ENCODE measurements at regions not wholly inside any gene's neighbourhood (a gene's known extent, or its start where the extent isn't known, plus 50 kb on each side); places are given as distances from the start of the nearest gene placed in this dataset.

DNA sequence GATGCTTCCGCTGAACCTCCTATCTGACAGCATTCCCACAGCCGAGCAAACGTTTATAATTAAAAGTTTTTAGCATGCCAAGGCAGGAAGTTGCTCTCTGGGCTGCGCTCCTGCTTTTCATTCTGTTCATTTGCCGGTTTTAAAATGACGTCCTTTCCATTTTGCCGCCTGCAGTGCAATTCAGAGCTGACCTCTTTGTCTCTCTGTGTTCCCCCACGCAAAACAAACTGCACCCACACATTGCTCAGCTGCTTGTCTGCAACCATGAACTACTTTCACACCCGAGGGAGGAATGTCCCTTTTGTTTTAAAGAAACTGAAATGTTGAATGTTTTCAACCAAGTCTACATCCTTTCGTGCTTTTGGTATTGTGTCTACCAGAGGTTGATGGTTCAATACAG is 416.5 kb downstream of the EFNB2 start:
- Mint-ChIP-seq H3K4me1 (no peaks in the 10 kb centered on the region), H3K36me3 (no peaks in the 10 kb centered on the region)
- no peak for ATAC-seq (ENCODE audit: low read depth)

DNA sequence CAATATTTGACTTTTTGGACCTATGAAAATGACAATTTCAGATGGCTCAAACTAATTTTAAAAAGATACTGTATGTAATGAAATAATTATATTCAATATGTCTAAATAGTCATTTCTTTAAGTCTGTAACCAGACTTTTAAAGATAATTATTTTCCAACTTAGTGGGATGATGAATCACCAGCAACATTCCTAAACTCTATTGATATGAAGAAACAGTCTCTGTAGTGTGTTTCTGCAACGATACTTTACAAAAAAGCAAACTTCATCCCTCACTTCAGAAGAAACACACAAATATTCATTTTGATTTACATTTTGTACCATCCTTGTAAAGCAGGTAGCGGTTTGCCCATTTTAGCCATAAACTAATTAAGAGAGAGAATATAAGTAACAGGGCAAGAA is 417.4 kb downstream of the EFNB2 start:
- POLR2A ChIA-PET = no interaction called here
- ATAC-seq (ENCODE audit: low read depth) = no peak
- Mint-ChIP-seq H3K36me3 (no peaks in the 10 kb centered on the region), H3K4me1 (no peaks in the 10 kb centered on the region), H3K4me3 (no peak overlapping the region), H3K27ac (no peak overlapping the region), H3K9me3 (no peaks in the 10 kb centered on the region), H3K27me3 (peaks cover 3% of the 10 kb centered on the region)
- DNase-seq = no peak

More for the DNA sequence above, 416.5 kb downstream of the EFNB2 start:
- Mint-ChIP-seq H3K27me3 (peaks cover 3% of the 10 kb centered on the region), H3K4me3 (no peak overlapping the region), H3K9me3 (no peaks in the 10 kb centered on the region), H3K27ac (no peak overlapping the region)
- no peak for DNase-seq
- POLR2A ChIA-PET = no interaction called here

DNA sequence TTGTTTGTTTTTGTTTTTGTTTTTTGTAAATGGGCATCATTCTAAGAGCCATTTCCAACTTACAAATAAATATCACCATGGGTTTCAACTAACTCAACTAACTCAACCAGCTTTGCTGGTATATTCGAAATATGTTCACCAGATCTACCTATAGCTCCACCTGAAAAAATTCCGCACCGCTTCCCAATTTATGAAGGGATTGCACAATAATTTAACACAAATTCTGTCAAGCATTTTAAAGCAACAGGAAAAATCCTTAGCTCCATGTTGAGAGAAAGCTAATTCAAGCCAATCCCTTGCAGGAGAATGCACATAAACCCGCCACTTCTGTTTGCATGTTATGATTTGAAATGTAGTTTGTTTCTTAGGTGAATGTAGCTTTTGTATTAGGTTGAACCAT is 417.8 kb downstream of the EFNB2 start:
- no peak for DNase-seq
- H3K9me3 Mint-ChIP-seq = no peaks in the 10 kb centered on the region
- H3K27me3 Mint-ChIP-seq = peaks cover 3% of the 10 kb centered on the region
- H3K27ac Mint-ChIP-seq = no peak overlapping the region
- POLR2A ChIA-PET = no interaction called here
- ATAC-seq (ENCODE audit: low read depth) = no peak
- no peaks in the 10 kb centered on the region for H3K36me3 Mint-ChIP-seq
- no peaks in the 10 kb centered on the region for H3K4me1 Mint-ChIP-seq
- H3K4me3 Mint-ChIP-seq = no peak overlapping the region

DNA sequence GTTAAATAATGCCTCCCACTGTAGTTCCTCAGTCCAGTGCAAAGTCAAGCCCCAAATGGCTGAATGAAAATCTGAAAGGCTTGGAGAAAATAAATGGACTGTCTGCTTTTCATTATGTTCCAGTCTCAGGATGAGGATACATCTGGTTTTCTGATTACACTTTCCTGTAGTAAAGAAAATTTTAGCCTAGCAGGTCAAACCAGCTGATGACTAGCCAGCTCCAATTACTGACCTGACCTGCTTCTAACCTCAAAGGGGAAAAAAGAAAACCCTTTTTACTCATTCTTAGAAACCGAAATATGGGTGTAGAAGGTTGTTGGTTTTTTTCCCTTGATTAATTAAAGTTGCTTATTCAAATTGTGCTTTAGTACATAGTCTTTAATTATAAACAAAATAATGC is 418.4 kb downstream of the EFNB2 start:
- no peaks in the 10 kb centered on the region for H3K4me1 Mint-ChIP-seq
- no peak overlapping the region for H3K27ac Mint-ChIP-seq
- peaks cover 5% of the 10 kb centered on the region for H3K27me3 Mint-ChIP-seq
- H3K4me3 Mint-ChIP-seq = no peak overlapping the region
- ATAC-seq (ENCODE audit: low read depth) (no peak), DNase-seq (no peak)
- no peaks in the 10 kb centered on the region for H3K36me3 Mint-ChIP-seq
- POLR2A ChIA-PET = no interaction called here
- no peaks in the 10 kb centered on the region for H3K9me3 Mint-ChIP-seq

DNA sequence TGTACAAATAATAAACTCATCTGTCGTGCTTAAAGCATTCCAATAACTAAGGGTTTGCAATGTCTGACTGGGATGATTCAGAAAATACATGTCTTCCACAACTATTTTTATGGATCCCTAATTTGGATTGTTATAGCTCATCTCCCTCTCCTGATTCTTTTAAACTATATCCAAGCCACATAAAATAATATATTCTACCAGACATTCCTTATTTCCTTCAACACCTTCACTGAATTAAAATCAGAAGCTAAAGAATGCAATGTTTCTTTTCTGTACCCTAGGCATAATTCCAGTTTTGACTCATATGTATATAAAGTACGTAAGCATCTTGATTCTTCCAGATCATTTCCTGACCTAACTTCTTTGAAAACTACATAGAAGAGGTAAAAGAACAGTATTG is 420.4 kb downstream of the EFNB2 start:
- Mint-ChIP-seq H3K4me3 (no peak overlapping the region), H3K36me3 (no peaks in the 10 kb centered on the region), H3K9me3 (no peaks in the 10 kb centered on the region), H3K4me1 (no peaks in the 10 kb centered on the region), H3K27me3 (peaks cover 5% of the 10 kb centered on the region), H3K27ac (no peak overlapping the region)
- POLR2A ChIA-PET = no interaction called here
- no peak for DNase-seq
- ATAC-seq (ENCODE audit: low read depth) = no peak

DNA sequence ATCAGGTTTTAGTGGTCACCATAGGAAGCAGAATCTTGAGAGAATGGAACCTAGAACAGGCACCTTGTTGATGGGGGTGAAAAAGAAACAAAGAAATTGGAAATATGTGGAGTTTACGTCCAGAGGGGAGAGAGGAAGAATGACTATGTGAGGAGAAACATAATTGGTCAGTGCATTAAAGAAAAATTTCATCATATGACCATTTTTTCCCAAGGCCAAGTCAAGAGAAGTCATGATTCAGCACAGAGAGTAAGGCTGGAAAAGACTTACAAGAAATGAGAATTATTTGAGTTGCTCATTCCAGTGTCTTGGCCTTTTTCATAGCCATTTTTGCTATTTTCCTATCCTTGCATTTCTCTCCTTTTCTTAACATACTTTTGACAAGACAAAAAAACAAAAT is 421.7 kb downstream of the EFNB2 start:
- Mint-ChIP-seq H3K27ac (no peak overlapping the region), H3K9me3 (no peaks in the 10 kb centered on the region), H3K4me3 (no peak overlapping the region), H3K4me1 (no peaks in the 10 kb centered on the region), H3K27me3 (peaks cover 2% of the 10 kb centered on the region), H3K36me3 (no peaks in the 10 kb centered on the region)
- POLR2A ChIA-PET = no interaction called here
- no peak for DNase-seq
- no peak for ATAC-seq (ENCODE audit: low read depth)

DNA sequence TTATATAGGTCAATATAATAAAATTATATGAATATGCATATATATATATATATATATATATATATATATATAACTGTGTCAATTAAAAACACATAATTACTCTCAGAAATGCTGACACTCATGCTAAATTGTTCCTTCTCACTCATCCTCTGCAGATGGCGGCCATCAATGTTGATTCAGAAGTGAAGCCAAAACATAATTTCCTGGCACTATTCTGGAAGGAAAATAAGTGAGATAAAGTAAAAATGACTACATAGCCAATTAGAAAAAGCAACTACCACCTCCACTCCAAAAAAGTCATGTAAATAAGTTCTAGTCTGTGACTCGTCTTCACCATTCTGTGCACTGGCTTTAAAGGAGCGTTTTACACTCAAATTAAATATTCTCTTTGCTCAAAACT is 423.3 kb downstream of the EFNB2 start:
- Mint-ChIP-seq H3K27me3 (peaks cover 2% of the 10 kb centered on the region), H3K27ac (no peak overlapping the region), H3K9me3 (no peaks in the 10 kb centered on the region), H3K4me3 (no peak overlapping the region), H3K4me1 (no peaks in the 10 kb centered on the region), H3K36me3 (no peaks in the 10 kb centered on the region)
- ATAC-seq (ENCODE audit: low read depth) = no peak
- no peak for DNase-seq
- POLR2A ChIA-PET = no interaction called here

DNA sequence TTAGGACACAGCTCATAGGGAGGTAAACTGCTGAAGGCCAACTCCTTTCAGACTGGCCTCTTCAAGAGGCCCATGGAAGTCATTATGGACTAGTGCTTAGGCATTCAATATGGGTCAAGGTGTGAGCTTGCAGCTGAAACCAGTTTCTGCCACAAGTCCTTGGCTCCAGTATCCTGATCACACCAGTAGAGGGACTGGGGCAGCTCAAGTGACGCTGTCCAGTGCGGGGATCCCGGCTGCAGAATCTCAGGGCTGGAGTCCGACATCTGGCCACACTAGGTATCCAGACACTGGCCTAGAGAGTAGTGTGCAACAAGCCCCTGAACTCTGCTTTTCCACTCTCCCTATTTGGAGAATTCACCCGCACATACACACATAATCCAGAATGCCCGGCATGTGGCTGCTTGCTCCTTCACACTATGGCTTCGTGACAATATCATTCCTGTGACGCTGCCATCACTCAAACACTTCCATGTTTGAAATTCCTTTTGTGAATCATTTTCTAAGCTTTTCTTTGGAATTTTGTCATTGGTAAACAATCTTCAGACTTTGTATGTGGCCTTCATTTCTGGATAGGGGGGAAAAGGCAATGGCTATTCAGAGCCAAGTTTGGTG is 425.1 kb downstream of the EFNB2 start:
- Mint-ChIP-seq H3K4me1 (no peaks in the 10 kb centered on the region), H3K27me3 (peaks cover 2% of the 10 kb centered on the region), H3K4me3 (no peak overlapping the region), H3K9me3 (no peaks in the 10 kb centered on the region), H3K36me3 (no peaks in the 10 kb centered on the region), H3K27ac (no peak overlapping the region)
- POLR2A ChIA-PET = no interaction called here
- ATAC-seq (ENCODE audit: low read depth) = no peak
- DNase-seq = no peak

DNA sequence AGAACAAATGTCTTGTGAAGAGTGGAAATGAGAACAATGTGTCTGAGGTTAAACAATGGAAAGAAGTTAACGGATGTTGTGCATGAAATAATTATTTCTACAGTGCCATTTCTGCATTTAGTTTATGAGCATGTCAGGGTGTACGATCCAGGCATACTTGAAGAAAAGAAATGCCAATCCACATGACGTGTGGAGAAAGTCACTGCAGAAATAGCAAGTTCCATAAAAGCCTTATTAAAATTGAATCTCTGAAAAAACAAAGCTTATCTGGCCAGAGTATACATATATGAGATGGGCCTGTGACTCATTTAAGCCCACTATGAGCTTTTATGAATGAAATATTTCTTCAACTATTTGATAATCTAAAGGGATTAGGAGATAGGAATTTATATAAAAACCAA is 426.1 kb downstream of the EFNB2 start:
- no peaks in the 10 kb centered on the region for H3K4me1 Mint-ChIP-seq
- H3K4me3 Mint-ChIP-seq = no peak overlapping the region
- no peaks in the 10 kb centered on the region for H3K36me3 Mint-ChIP-seq
- no peak for DNase-seq
- H3K27me3 Mint-ChIP-seq = peaks cover 2% of the 10 kb centered on the region
- no peak overlapping the region for H3K27ac Mint-ChIP-seq
- no peak for ATAC-seq (ENCODE audit: low read depth)
- POLR2A ChIA-PET = no interaction called here
- H3K9me3 Mint-ChIP-seq = no peaks in the 10 kb centered on the region

DNA sequence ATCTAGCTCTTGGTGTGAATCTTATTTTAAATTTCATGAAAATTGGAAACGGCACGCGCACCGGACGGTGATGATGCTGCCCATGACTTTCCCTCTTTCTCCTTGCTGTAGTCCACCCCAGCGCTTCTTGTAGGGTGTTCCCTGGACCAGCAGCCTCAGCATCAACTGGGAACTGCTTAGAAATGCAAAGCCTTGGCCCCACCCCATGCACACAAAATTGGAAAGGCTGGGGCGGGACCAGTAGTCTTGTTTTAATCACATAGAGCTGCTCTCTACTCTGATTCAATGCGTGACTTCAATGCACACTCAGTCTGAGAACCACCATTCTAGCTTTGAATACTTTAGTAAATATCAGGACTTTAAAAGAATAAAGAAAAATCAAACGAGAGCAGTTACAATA is 427.1 kb downstream of the EFNB2 start:
- no peak for ATAC-seq (ENCODE audit: low read depth)
- Mint-ChIP-seq H3K27ac (no peak overlapping the region), H3K4me1 (no peaks in the 10 kb centered on the region)

DNA sequence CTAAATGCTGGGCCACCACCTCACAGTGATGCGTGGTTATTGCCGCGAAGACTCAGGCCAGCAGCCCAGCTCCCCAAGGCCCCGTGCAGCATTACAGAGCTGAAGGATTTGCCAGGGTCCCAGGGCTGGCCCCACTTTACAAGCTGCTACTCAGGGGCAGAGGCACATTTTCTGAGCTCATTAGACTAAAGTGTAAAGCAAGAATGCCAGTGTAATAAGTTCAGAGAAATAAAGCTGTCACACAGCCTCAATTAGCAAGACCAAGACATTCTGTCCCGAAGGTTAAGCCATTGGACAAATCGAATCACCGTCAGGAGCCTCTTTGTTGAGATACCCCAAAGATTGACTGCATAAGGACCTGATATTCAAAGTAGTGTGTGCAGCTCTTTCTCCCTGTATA is 428.4 kb downstream of the EFNB2 start:
- DNase-seq (no peak), ATAC-seq (ENCODE audit: low read depth) (no peak)
- Mint-ChIP-seq H3K36me3 (no peaks in the 10 kb centered on the region), H3K27ac (no peak overlapping the region), H3K9me3 (no peaks in the 10 kb centered on the region), H3K4me3 (no peak overlapping the region), H3K4me1 (no peaks in the 10 kb centered on the region), H3K27me3 (no peaks in the 10 kb centered on the region)
- POLR2A ChIA-PET = no interaction called here

More for the DNA sequence above, 427.1 kb downstream of the EFNB2 start:
- Mint-ChIP-seq H3K36me3 (no peaks in the 10 kb centered on the region), H3K4me3 (no peak overlapping the region), H3K27me3 (peaks cover 2% of the 10 kb centered on the region), H3K9me3 (no peaks in the 10 kb centered on the region)
- DNase-seq = no peak
- POLR2A ChIA-PET = no interaction called here

DNA sequence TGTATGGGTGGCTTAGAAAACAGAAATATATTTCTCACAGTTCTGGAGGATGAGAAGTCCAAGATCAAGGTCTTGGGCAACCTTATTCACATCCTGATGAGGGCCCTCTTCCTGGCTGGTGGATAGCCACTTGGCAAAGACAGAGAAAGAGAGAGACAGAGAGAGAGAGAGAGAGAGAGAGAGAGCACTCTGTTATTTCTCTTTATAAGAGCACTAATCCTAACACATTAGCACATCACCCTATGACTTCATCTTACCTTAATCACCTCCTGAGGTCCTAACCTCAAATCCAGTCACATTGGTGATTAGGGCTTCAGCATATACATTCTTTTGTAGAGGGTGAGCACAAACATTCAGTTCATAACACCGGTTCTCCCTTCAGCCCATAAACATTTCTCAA is 430.3 kb downstream of the EFNB2 start:
- H3K27ac Mint-ChIP-seq = no peak overlapping the region
- H3K27me3 Mint-ChIP-seq = no peaks in the 10 kb centered on the region
- ATAC-seq (ENCODE audit: low read depth) (no peak), DNase-seq (no peak)
- H3K4me1 Mint-ChIP-seq = no peaks in the 10 kb centered on the region
- no peak overlapping the region for H3K4me3 Mint-ChIP-seq
- POLR2A ChIA-PET = no interaction called here
- H3K36me3 Mint-ChIP-seq = no peaks in the 10 kb centered on the region
- H3K9me3 Mint-ChIP-seq = no peaks in the 10 kb centered on the region

DNA sequence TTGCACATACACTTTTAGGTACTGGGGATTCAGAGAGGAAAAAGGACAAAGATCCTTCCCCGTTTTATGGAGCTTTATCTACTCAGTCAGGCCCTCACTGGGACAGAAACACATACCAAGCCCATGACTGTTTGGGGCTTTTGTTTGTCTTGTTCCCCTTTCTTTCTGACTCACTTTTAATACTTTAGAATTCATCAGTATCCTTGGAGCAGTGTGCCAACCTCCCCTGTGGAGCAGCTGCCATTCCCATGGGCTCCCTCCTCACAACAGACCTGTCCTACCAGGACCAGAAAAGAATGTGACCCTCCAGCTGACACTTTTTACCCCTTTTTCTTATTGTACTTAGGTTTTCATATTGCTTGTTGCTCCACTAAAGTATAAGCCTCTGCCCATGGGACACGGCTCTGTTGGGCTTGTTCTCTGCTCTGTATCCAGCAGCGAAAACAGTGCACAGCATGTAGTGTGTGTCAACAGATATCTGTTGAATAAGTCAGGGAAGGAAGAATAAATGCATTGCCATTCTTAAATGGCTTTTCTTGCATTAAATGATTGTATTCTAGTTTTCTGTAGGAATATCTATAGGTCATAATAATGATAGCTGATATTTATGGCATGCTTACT is 431.1 kb downstream of the EFNB2 start:
- no peak overlapping the region for H3K27ac Mint-ChIP-seq
- POLR2A ChIA-PET = no interaction called here
- no peak overlapping the region for H3K4me3 Mint-ChIP-seq
- no peaks in the 10 kb centered on the region for H3K27me3 Mint-ChIP-seq
- DNase-seq (no peak), ATAC-seq (ENCODE audit: low read depth) (no peak)
- no peaks in the 10 kb centered on the region for H3K9me3 Mint-ChIP-seq
- no peaks in the 10 kb centered on the region for H3K4me1 Mint-ChIP-seq
- no peaks in the 10 kb centered on the region for H3K36me3 Mint-ChIP-seq

DNA sequence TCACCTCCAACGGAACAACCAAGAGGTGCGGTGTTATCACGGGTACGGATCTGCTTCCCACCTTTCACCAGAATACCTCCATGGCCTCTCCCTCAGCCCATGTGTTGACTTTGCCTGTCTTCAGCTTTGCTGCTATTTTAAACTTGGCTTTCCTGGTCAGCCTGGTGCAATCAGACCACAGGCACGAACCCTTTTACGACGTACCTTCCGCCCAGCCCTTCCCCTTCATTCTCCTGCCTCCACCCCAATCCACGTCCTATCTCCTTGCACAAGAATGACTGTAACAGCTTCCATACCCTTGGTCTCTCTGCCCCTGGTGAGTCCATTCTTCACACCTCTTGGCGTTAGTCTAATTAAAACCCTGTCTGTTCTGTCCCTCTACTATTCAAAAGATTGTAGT is 431.7 kb downstream of the EFNB2 start:
- ATAC-seq (ENCODE audit: low read depth) = no peak
- Mint-ChIP-seq H3K9me3 (no peaks in the 10 kb centered on the region), H3K4me1 (no peaks in the 10 kb centered on the region), H3K4me3 (no peak overlapping the region), H3K27ac (no peak overlapping the region), H3K36me3 (no peaks in the 10 kb centered on the region), H3K27me3 (no peaks in the 10 kb centered on the region)
- DNase-seq = no peak
- POLR2A ChIA-PET = no interaction called here

DNA sequence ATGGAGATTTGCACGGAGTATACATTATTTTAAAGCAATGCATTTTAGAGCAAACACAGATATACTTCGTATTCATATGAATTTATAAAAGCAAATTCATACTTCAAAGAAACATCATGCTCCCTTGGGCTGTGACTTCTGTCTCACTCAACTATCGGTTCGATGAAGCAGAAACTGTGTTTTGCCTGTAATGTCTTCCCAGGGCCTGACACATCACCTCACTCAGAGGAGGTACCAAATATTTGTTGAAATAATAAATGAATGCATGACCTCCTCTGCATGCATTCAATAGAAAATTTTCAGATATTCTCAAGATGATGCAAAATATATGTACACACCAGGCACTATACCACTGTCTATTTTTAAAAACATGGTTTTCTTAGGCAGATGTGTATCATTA is 432.7 kb downstream of the EFNB2 start:
- no peaks in the 10 kb centered on the region for H3K9me3 Mint-ChIP-seq
- POLR2A ChIA-PET = no interaction called here
- no peaks in the 10 kb centered on the region for H3K27me3 Mint-ChIP-seq
- H3K27ac Mint-ChIP-seq = no peak overlapping the region
- no peak overlapping the region for H3K4me3 Mint-ChIP-seq
- no peaks in the 10 kb centered on the region for H3K36me3 Mint-ChIP-seq
- ATAC-seq (ENCODE audit: low read depth) (no peak), DNase-seq (no peak)
- no peaks in the 10 kb centered on the region for H3K4me1 Mint-ChIP-seq
